GM23338 (cell line): ENCODE measurements at regions not wholly inside any gene's neighbourhood (a gene's known extent, or its start where the extent isn't known, plus 50 kb on each side); places are given as distances from the start of the nearest gene placed in this dataset.

Experiments
- CTCF ChIP-seq, 2 experiments: fragments of 200-600 bp in 1 of 2; sonication (generic) in 1 of 2; conservative IDR thresholded peaks; 2 replicates each; pipeline versions ENCODE4 v1.5.1 to v1.6.1; 2016 to 2017; ENCODE audit warnings: antibody characterized with exemption in 2 of 2, low read depth in 2 of 2, mild to moderate bottlenecking in 2 of 2, moderate library complexity in 1 of 2
- ETS1 ChIP-seq: IDR thresholded peaks from 2 replicates; pipeline ENCODE4 v1.6.1; 2016; ENCODE audit warnings: antibody characterized with exemption
- EZH2 ChIP-seq: fragments of 200-600 bp; sonication (generic); IDR thresholded peaks from one replicate; pipeline ENCODE4 v1.8.0; 2017; ENCODE audit warnings: antibody characterized with exemption, mild to moderate bottlenecking, low read depth; ENCODE audit not compliant: unreplicated experiment
- EZH2phosphoT487 ChIP-seq: fragments of 200-600 bp; sonication (generic); IDR thresholded peaks from one replicate; pipeline ENCODE4 v1.8.1; 2018; ENCODE audit warnings: antibody characterized with exemption; ENCODE audit not compliant: unreplicated experiment
- JUNB ChIP-seq: IDR thresholded peaks from one replicate; pipeline ENCODE4 v1.6.1; 2016; ENCODE audit warnings: antibody characterized with exemption; ENCODE audit not compliant: unreplicated experiment
- POLR2AphosphoS5 ChIP-seq: IDR thresholded peaks from 2 replicates; pipeline ENCODE4 v1.6.1; 2016; ENCODE audit warnings: antibody characterized with exemption, low read depth
- REST ChIP-seq: IDR thresholded peaks from one replicate; pipeline ENCODE4 v1.6.1; 2018; ENCODE audit warnings: antibody characterized with exemption; ENCODE audit not compliant: unreplicated experiment
- STAT1 ChIP-seq: IDR thresholded peaks from one replicate; pipeline ENCODE4 v1.6.1; 2016; ENCODE audit warnings: antibody characterized with exemption; ENCODE audit not compliant: unreplicated experiment
- ZNF462 ChIP-seq: fragments of 250-450 bp; sonication (Bioruptor Pico); IDR thresholded peaks from 2 replicates; pipeline ENCODE4 v1.5.0; 2020; ENCODE audit warnings: mild to moderate bottlenecking, moderate library complexity

- no peak for TF ChIP-seq EZH2phosphoT487
- no peak for TF ChIP-seq JUNB
- peak; percentile 14 to 36; a peak in 2 of 4 replicates for TF ChIP-seq CTCF (conservative IDR thresholded peaks at IDR 0.05; ENCODE audit: low read depth in 2 of 2)
- no peak for TF ChIP-seq ZNF462 (CRISPR knock-in tag)
- TF ChIP-seq REST: no peak
- no peak for TF ChIP-seq POLR2AphosphoS5
- no peak for TF ChIP-seq EZH2
- TF ChIP-seq ETS1: no peak
- no peak for TF ChIP-seq STAT1
Measured at GRCh38 chr20:56805966-56806365, 176.9 kb downstream of the TFAP2C start.
